ENCODE measurements at regions not wholly inside any gene's neighbourhood (a gene's known extent, or its start where the extent isn't known, plus 50 kb on each side); places are given as distances from the start of the nearest gene placed in this dataset.
"Not testable (repeated sequence)": the region's sequence is repeated elsewhere in the genome, so short reads cannot be mapped to it uniquely, and the experiment has no call there.

GRCh38 chr4:138374947-138375346 is 132.8 kb upstream of the SLC7A11 start:
- Mint-ChIP-seq H3K9me3 (peaks cover 37% of the 10 kb centered on the region), H3K27ac (no peak overlapping the region), H3K36me3 (ENCODE audit: low read depth) (peaks cover 16% of the 10 kb centered on the region), H3K27me3 (ENCODE audit: low read depth, poor library complexity) (no peaks in the 10 kb centered on the region), H3K4me3 (no peak overlapping the region), H3K4me1 (no peaks in the 10 kb centered on the region)
- no peak for TF ChIP-seq CTCF (IDR thresholded peaks at IDR 0.05)
- no peak for DNase-seq

GRCh38 chr4:138367942-138368341 is 125.8 kb upstream of the SLC7A11 start:
- Mint-ChIP-seq H3K27ac (peak overlapping the region; percentile 73), H3K4me1 (peaks cover 16% of the 10 kb centered on the region), H3K9me3 (peaks cover 17% of the 10 kb centered on the region), H3K27me3 (ENCODE audit: low read depth, poor library complexity) (no peaks in the 10 kb centered on the region), H3K36me3 (ENCODE audit: low read depth) (peaks cover 6% of the 10 kb centered on the region), H3K4me3 (no peak overlapping the region)
- DNase-seq = no peak
- TF ChIP-seq CTCF (IDR thresholded peaks at IDR 0.05) = no peak

GRCh38 chr4:138352446-138352845 is 110.3 kb upstream of the SLC7A11 start:
- not testable (repeated sequence) for H3K4me3 Mint-ChIP-seq; H3K4me1 Mint-ChIP-seq; H3K27ac Mint-ChIP-seq; DNase-seq; H3K27me3 Mint-ChIP-seq (ENCODE audit: low read depth, poor library complexity); H3K36me3 Mint-ChIP-seq (ENCODE audit: low read depth)
- H3K9me3 Mint-ChIP-seq = peaks cover 48% of the 10 kb centered on the region

- no peaks in the 10 kb centered on the region for H3K4me1 Mint-ChIP-seq
- H3K4me3 Mint-ChIP-seq = no peak overlapping the region
- no peak overlapping the region for H3K27ac Mint-ChIP-seq
- H3K9me3 Mint-ChIP-seq = peaks cover 11% of the 10 kb centered on the region
- H3K27me3 Mint-ChIP-seq (ENCODE audit: low read depth, poor library complexity) = peaks cover 4% of the 10 kb centered on the region
- DNase-seq = no peak
- TF ChIP-seq CTCF (IDR thresholded peaks at IDR 0.05) = no peak
- H3K36me3 Mint-ChIP-seq (ENCODE audit: low read depth) = no peaks in the 10 kb centered on the region
Observed at GRCh38 chr4:138348055-138348454, 105.9 kb upstream of the SLC7A11 start.

- H3K27ac Mint-ChIP-seq = no peak overlapping the region
- H3K36me3 Mint-ChIP-seq (ENCODE audit: low read depth) = no peaks in the 10 kb centered on the region
- H3K4me3 Mint-ChIP-seq = no peak overlapping the region
- no peak for DNase-seq
- TF ChIP-seq CTCF (IDR thresholded peaks at IDR 0.05) = no peak
- H3K4me1 Mint-ChIP-seq = no peaks in the 10 kb centered on the region
- peaks cover 8% of the 10 kb centered on the region for H3K27me3 Mint-ChIP-seq (ENCODE audit: low read depth, poor library complexity)
- H3K9me3 Mint-ChIP-seq = peaks cover 8% of the 10 kb centered on the region
Observed at GRCh38 chr4:138347561-138347960, 105.4 kb upstream of the SLC7A11 start.

- H3K27me3 Mint-ChIP-seq (ENCODE audit: low read depth, poor library complexity) = peaks cover 4% of the 10 kb centered on the region
- H3K36me3 Mint-ChIP-seq (ENCODE audit: low read depth) = no peaks in the 10 kb centered on the region
- H3K9me3 Mint-ChIP-seq = no peaks in the 10 kb centered on the region
- DNase-seq = no peak
- no peaks in the 10 kb centered on the region for H3K4me1 Mint-ChIP-seq
- TF ChIP-seq CTCF (IDR thresholded peaks at IDR 0.05) = no peak
- no peak overlapping the region for H3K27ac Mint-ChIP-seq
- no peak overlapping the region for H3K4me3 Mint-ChIP-seq
Observed at GRCh38 chr4:138344851-138345250, 102.7 kb upstream of the SLC7A11 start.

Data from nephron progenitor cell (in vitro differentiated cells).